SIG-M5 treated with dmso at 0.1 percent for 504 hours (cell line): ENCODE measurements at regions not wholly inside any gene's neighbourhood (a gene's known extent, or its start where the extent isn't known, plus 50 kb on each side); places are given as distances from the start of the nearest gene placed in this dataset.
"Not testable (repeated sequence)": the region's sequence is repeated elsewhere in the genome, so short reads cannot be mapped to it uniquely, and the experiment has no call there.

Source experiments
- DNase-seq: peaks from one replicate; lab custom pipeline; 2025; ENCODE audit not compliant: unreplicated experiment; lab: John Stamatoyannopoulos, UW

- DNase-seq: no peak
Observed at GRCh38 chr16:25566183-25566582, 125.6 kb upstream of the HS3ST4 start.

- DNase-seq: no peak
Observed at GRCh38 chr16:25563700-25564099, 128.1 kb upstream of the HS3ST4 start.

- DNase-seq: not testable (repeated sequence)
Observed at GRCh38 chr16:25561723-25562122, 130.0 kb upstream of the HS3ST4 start.

- not testable (repeated sequence) for DNase-seq
Observed at GRCh38 chr16:25556968-25557312, 134.8 kb upstream of the HS3ST4 start.

- DNase-seq: not testable (repeated sequence)
Observed at GRCh38 chr16:25556289-25556967, 135.3 kb upstream of the HS3ST4 start.

- DNase-seq: no peak
Observed at GRCh38 chr16:25553711-25554436, 137.9 kb upstream of the HS3ST4 start.

GRCh38 chr16:25550647-25551046, 141.1 kb upstream of the HS3ST4 start:
- no peak for DNase-seq

- DNase-seq: no peak
Observed at GRCh38 chr16:25546791-25547190, 145.0 kb upstream of the HS3ST4 start.

GRCh38 chr16:25544294-25544693, 147.5 kb upstream of the HS3ST4 start:
- no peak for DNase-seq

- no peak for DNase-seq
Observed at GRCh38 chr16:25542306-25542705, 149.5 kb upstream of the HS3ST4 start.

- not testable (repeated sequence) for DNase-seq
Observed at GRCh38 chr16:25539767-25540166, 152.0 kb upstream of the HS3ST4 start.

GRCh38 chr16:25523183-25523582, 168.6 kb upstream of the HS3ST4 start:
- no peak for DNase-seq

- no peak for DNase-seq
Observed at GRCh38 chr16:25512041-25512440, 179.7 kb upstream of the HS3ST4 start.

GRCh38 chr16:25509456-25509855, 182.3 kb upstream of the HS3ST4 start:
- no peak for DNase-seq

- DNase-seq: no peak
Observed at GRCh38 chr16:25501530-25502255, 190.1 kb upstream of the HS3ST4 start.

GRCh38 chr16:25494292-25494691, 197.5 kb upstream of the HS3ST4 start:
- no peak for DNase-seq

GRCh38 chr16:25493136-25493811, 198.5 kb upstream of the HS3ST4 start:
- no peak for DNase-seq

GRCh38 chr16:25488435-25488834, 203.3 kb upstream of the HS3ST4 start:
- DNase-seq: no peak

- DNase-seq: no peak
Observed at GRCh38 chr16:25487888-25488287, 203.9 kb upstream of the HS3ST4 start.

GRCh38 chr16:25481636-25482035, 210.1 kb upstream of the HS3ST4 start:
- DNase-seq: no peak

- no peak for DNase-seq
Observed at GRCh38 chr16:25478476-25478875, 213.3 kb upstream of the HS3ST4 start.
